Activated CD4-positive, CD25-positive, alpha-beta regulatory T cell treated with anti-CD3 and anti-CD28 coated beads, Interleukin-2, amount 50 U/mL, for 16 hours (primary cell): ENCODE measurements at regions not wholly inside any gene's neighbourhood (a gene's known extent, or its start where the extent isn't known, plus 50 kb on each side); places are given as distances from the start of the nearest gene placed in this dataset.

Source experiments
- DNase-seq: peaks from one replicate; pipeline ENCODE4 v3.0.0-alpha.2; 2020; ENCODE audit warnings: low read depth, low spot score

DNA sequence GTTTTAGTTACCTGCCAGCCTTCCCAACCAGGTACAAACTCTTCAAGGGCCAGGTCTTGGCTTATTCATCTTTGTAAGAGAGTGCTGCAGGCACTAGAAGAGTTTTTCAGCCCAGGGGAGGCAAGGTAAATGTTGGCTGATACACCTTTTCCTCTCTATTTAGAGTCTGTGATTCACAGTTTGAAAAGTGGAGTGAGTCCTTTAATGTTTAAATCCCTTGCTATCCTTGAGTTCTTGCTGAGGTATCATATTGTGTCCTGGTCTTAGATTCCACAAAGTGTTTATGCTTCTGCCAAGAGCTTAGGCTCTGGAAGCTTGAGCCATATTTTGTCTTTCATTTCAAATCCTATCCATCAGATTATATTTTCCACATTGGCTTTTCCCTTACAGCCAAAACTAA, 52.8 kb upstream of the CITED2 start:
- no peak for DNase-seq

DNA sequence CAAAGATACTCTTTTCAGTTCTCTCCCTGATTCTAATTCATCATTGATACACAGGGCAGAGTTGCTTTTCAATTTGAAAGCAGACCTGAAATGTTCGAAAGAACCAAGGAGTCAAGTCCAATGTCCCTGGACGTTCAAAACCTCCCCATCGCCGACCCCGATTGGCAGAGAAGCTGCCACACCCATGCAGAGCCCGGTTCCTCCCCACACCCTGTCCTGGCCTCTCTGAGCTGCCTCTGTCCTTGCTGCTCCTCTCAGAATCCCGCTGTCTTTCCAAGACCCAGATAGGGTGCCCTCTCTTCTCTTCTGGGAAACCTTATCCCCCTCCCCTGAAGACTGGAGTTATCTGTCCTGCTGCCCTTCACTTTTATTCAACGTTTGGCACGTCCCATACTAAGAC, 52.3 kb upstream of the CITED2 start:
- DNase-seq: no peak

- DNase-seq: no peak
Measured at GRCh38 chr6:139425780-139426179, 51.3 kb upstream of the CITED2 start.

DNA sequence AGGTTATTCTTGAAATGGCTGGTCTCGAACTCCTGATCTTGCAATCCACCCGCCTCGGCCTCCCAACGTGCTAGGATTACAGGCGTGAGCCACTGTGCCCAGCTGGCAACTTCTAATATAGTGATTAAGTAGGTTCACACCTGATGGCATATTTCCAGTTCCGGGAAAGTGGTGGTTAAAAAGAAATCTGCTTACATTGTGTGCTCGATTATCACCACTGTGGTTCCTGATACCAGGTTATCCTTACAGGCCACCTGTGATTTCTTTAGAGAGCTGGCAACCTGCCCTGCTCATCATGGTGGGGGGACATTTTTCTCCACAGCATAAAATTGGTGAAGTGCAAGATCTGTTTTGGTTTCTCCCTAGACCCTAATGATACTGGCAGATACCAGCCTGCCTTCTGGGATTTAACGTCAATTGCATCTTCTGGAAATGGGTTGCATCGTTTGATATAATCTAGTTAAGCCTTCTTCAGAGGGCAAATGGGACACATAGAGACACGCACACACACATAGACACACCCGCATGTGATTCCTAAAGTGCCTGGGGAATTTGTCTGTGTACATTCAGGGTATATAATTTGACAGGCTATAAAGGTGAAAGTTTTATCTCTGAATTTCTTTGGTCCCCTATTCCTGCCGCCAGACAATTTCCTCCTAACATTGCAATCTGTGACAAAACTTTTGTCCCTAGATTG, 49.7 kb upstream of the CITED2 start:
- no peak for DNase-seq
